T-helper 2 cell (primary cell): ENCODE measurements at regions not wholly inside any gene's neighbourhood (a gene's known extent, or its start where the extent isn't known, plus 50 kb on each side); places are given as distances from the start of the nearest gene placed in this dataset.
A peak's percentile ranks its signal among the peaks of the same experiment; 100 is the strongest.

Source experiments
- DNase-seq, 5 experiments: peaks; one replicate each; pipeline versions ENCODE4 v3.0.0 to v3.0.0-alpha.2; 2012 to 2022

- no peak for DNase-seq
Observed at GRCh38 chr10:3723766-3724165, 61.2 kb downstream of the KLF6 start.

- peak in 1 of 5 experiments; percentile 13 for DNase-seq
Observed at GRCh38 chr10:3720228-3721019, 64.6 kb downstream of the KLF6 start.

GRCh38 chr10:3719024-3719843 is 65.8 kb downstream of the KLF6 start:
- no peak for DNase-seq

GRCh38 chr10:3716093-3716492 is 68.9 kb downstream of the KLF6 start:
- no peak for DNase-seq

GRCh38 chr10:3714967-3715366 is 70.0 kb downstream of the KLF6 start:
- DNase-seq = peak in 1 of 5 experiments; percentile 22

GRCh38 chr10:3714531-3714930 is 70.5 kb downstream of the KLF6 start:
- no peak for DNase-seq

GRCh38 chr10:3712707-3713106 is 72.3 kb downstream of the KLF6 start:
- no peak for DNase-seq

- DNase-seq = no peak
Observed at GRCh38 chr10:3711918-3712317, 73.1 kb downstream of the KLF6 start.

GRCh38 chr10:3710764-3711163 is 74.2 kb downstream of the KLF6 start:
- DNase-seq = no peak

- DNase-seq = no peak
Observed at GRCh38 chr10:3709456-3710060, 75.5 kb downstream of the KLF6 start.

GRCh38 chr10:3708852-3709251 is 76.2 kb downstream of the KLF6 start:
- DNase-seq = peak in 1 of 5 experiments; percentile 64

GRCh38 chr10:3704565-3705325 is 80.3 kb downstream of the KLF6 start:
- no peak for DNase-seq

GRCh38 chr10:3702569-3702968 is 82.4 kb downstream of the KLF6 start:
- DNase-seq = no peak

- no peak for DNase-seq
Observed at GRCh38 chr10:3702056-3702546, 82.9 kb downstream of the KLF6 start.

- DNase-seq = no peak
Observed at GRCh38 chr10:3701491-3701890, 83.5 kb downstream of the KLF6 start.

GRCh38 chr10:3700531-3701076 is 84.4 kb downstream of the KLF6 start:
- no peak for DNase-seq

- DNase-seq = no peak
Observed at GRCh38 chr10:3699916-3700315, 85.1 kb downstream of the KLF6 start.

- no peak for DNase-seq
Observed at GRCh38 chr10:3698312-3698711, 86.7 kb downstream of the KLF6 start.

GRCh38 chr10:3693698-3694080 is 91.3 kb downstream of the KLF6 start:
- DNase-seq = no peak

- no peak for DNase-seq
Observed at GRCh38 chr10:3693022-3693697, 91.8 kb downstream of the KLF6 start.

GRCh38 chr10:3692387-3692999 is 92.5 kb downstream of the KLF6 start:
- DNase-seq = no peak
